Stimulated activated effector memory CD8-positive, alpha-beta T cell treated with anti-CD3 and anti-CD28 coated beads, Interleukin-12 subunit alpha, Interleukin-12 subunit beta, amount 100 ng/mL, for 72 hours (primary cell): ENCODE measurements at regions not wholly inside any gene's neighbourhood (a gene's known extent, or its start where the extent isn't known, plus 50 kb on each side); places are given as distances from the start of the nearest gene placed in this dataset.

Source experiments
- ATAC-seq: fragments of 150-1000 bp; cut with Tn5 transposase; 2 replicates; pipeline ENCODE4 v1.10.0; 2021
- DNase-seq, 2 donors: peaks; one replicate each; pipeline ENCODE4 v3.0.0; 2021 to 2022; ENCODE audit warnings: low spot score in 2 of 2
- H3K27ac Mint-ChIP-seq: one replicate; pipeline ENCODE4 v1.8.0; 2022; ENCODE audit warnings: mild to moderate bottlenecking, mixed read lengths
- H3K36me3 Mint-ChIP-seq: one replicate; pipeline ENCODE4 v1.8.0; 2022; ENCODE audit warnings: mild to moderate bottlenecking, mixed read lengths
- H3K4me1 Mint-ChIP-seq: one replicate; pipeline ENCODE4 v1.8.0; 2022; ENCODE audit warnings: mixed read lengths
- H3K4me3 Mint-ChIP-seq: one replicate; pipeline ENCODE4 v1.8.0; 2022; ENCODE audit warnings: mild to moderate bottlenecking, mixed read lengths
- H3K9me3 Mint-ChIP-seq: one replicate; pipeline ENCODE4 v1.8.0; 2022; ENCODE audit warnings: mixed read lengths

GRCh38 chr20:48184229-48184628 lies 398.9 kb upstream of the SULF2 start:
- H3K36me3 Mint-ChIP-seq, result no peaks in the 10 kb centered on the region
- no peak overlapping the region for H3K4me3 Mint-ChIP-seq
- DNase-seq, result no peak
- H3K4me1 Mint-ChIP-seq, result no peaks in the 10 kb centered on the region
- no peak overlapping the region for H3K27ac Mint-ChIP-seq
- ATAC-seq, result no peak
- H3K9me3 Mint-ChIP-seq, result no peaks in the 10 kb centered on the region

GRCh38 chr20:48181261-48181935 lies 396.1 kb upstream of the SULF2 start:
- no peak for DNase-seq
- Mint-ChIP-seq H3K9me3 (no peaks in the 10 kb centered on the region), H3K27ac (no peak overlapping the region), H3K4me1 (no peaks in the 10 kb centered on the region), H3K4me3 (no peak overlapping the region), H3K36me3 (no peaks in the 10 kb centered on the region)
- ATAC-seq, result no peak

- Mint-ChIP-seq H3K9me3 (no peaks in the 10 kb centered on the region), H3K36me3 (no peaks in the 10 kb centered on the region), H3K27ac (no peak overlapping the region), H3K4me1 (no peaks in the 10 kb centered on the region), H3K4me3 (no peak overlapping the region)
- ATAC-seq (no peak), DNase-seq (no peak)
Observed at GRCh38 chr20:48180618-48181017, 395.3 kb upstream of the SULF2 start.

- H3K4me3 Mint-ChIP-seq, result no peak overlapping the region
- H3K27ac Mint-ChIP-seq, result no peak overlapping the region
- ATAC-seq (no peak), DNase-seq (no peak)
- H3K4me1 Mint-ChIP-seq, result no peaks in the 10 kb centered on the region
- H3K36me3 Mint-ChIP-seq, result no peaks in the 10 kb centered on the region
- no peaks in the 10 kb centered on the region for H3K9me3 Mint-ChIP-seq
Observed at GRCh38 chr20:48180024-48180423, 394.7 kb upstream of the SULF2 start.

- Mint-ChIP-seq H3K36me3 (no peaks in the 10 kb centered on the region), H3K27ac (no peak overlapping the region), H3K4me1 (no peaks in the 10 kb centered on the region), H3K4me3 (no peak overlapping the region), H3K9me3 (no peaks in the 10 kb centered on the region)
- no peak for ATAC-seq
- no peak for DNase-seq
Observed at GRCh38 chr20:48178633-48179032, 393.4 kb upstream of the SULF2 start.

- Mint-ChIP-seq H3K4me1 (no peaks in the 10 kb centered on the region), H3K9me3 (no peaks in the 10 kb centered on the region), H3K36me3 (no peaks in the 10 kb centered on the region), H3K27ac (no peak overlapping the region), H3K4me3 (no peak overlapping the region)
- ATAC-seq, result no peak
- DNase-seq, result no peak
Observed at GRCh38 chr20:48177058-48177457, 391.8 kb upstream of the SULF2 start.

GRCh38 chr20:48176139-48176538 lies 390.9 kb upstream of the SULF2 start:
- Mint-ChIP-seq H3K36me3 (no peaks in the 10 kb centered on the region), H3K4me1 (no peaks in the 10 kb centered on the region), H3K4me3 (no peak overlapping the region), H3K27ac (no peak overlapping the region), H3K9me3 (no peaks in the 10 kb centered on the region)
- ATAC-seq (no peak), DNase-seq (no peak)

GRCh38 chr20:48175261-48175660 lies 390.0 kb upstream of the SULF2 start:
- DNase-seq, result no peak
- Mint-ChIP-seq H3K4me1 (no peaks in the 10 kb centered on the region), H3K36me3 (no peaks in the 10 kb centered on the region), H3K27ac (no peak overlapping the region), H3K4me3 (no peak overlapping the region), H3K9me3 (no peaks in the 10 kb centered on the region)
- ATAC-seq, result no peak

GRCh38 chr20:48172357-48172702 lies 387.0 kb upstream of the SULF2 start:
- DNase-seq (no peak), ATAC-seq (no peak)
- Mint-ChIP-seq H3K4me3 (no peak overlapping the region), H3K4me1 (no peaks in the 10 kb centered on the region), H3K27ac (no peak overlapping the region), H3K36me3 (no peaks in the 10 kb centered on the region), H3K9me3 (no peaks in the 10 kb centered on the region)

- DNase-seq (no peak), ATAC-seq (no peak)
- Mint-ChIP-seq H3K9me3 (no peaks in the 10 kb centered on the region), H3K27ac (no peak overlapping the region), H3K4me3 (no peak overlapping the region), H3K4me1 (no peaks in the 10 kb centered on the region), H3K36me3 (no peaks in the 10 kb centered on the region)
Observed at GRCh38 chr20:48171626-48172356, 386.5 kb upstream of the SULF2 start.

GRCh38 chr20:48171071-48171470 lies 385.8 kb upstream of the SULF2 start:
- no peak for DNase-seq
- no peak overlapping the region for H3K4me3 Mint-ChIP-seq
- H3K4me1 Mint-ChIP-seq, result no peaks in the 10 kb centered on the region
- no peak for ATAC-seq
- no peak overlapping the region for H3K27ac Mint-ChIP-seq
- no peaks in the 10 kb centered on the region for H3K36me3 Mint-ChIP-seq
- H3K9me3 Mint-ChIP-seq, result no peaks in the 10 kb centered on the region

GRCh38 chr20:48170625-48171024 lies 385.3 kb upstream of the SULF2 start:
- ATAC-seq, result no peak
- Mint-ChIP-seq H3K27ac (no peak overlapping the region), H3K9me3 (no peaks in the 10 kb centered on the region), H3K4me3 (no peak overlapping the region), H3K36me3 (no peaks in the 10 kb centered on the region), H3K4me1 (no peaks in the 10 kb centered on the region)
- DNase-seq, result no peak

- H3K4me3 Mint-ChIP-seq, result no peak overlapping the region
Observed at GRCh38 chr20:48169650-48170225, 384.5 kb upstream of the SULF2 start.

GRCh38 chr20:48166082-48166835 lies 381.0 kb upstream of the SULF2 start:
- DNase-seq, result no peak
- ATAC-seq, result no peak
- H3K27ac Mint-ChIP-seq, result no peak overlapping the region
- H3K4me3 Mint-ChIP-seq, result no peak overlapping the region
- no peaks in the 10 kb centered on the region for H3K9me3 Mint-ChIP-seq
- no peaks in the 10 kb centered on the region for H3K4me1 Mint-ChIP-seq
- no peaks in the 10 kb centered on the region for H3K36me3 Mint-ChIP-seq

More at GRCh38 chr20:48169650-48170225, 384.5 kb upstream of the SULF2 start:
- Mint-ChIP-seq H3K4me1 (no peaks in the 10 kb centered on the region), H3K9me3 (no peaks in the 10 kb centered on the region), H3K27ac (no peak overlapping the region), H3K36me3 (no peaks in the 10 kb centered on the region)
- ATAC-seq (no peak), DNase-seq (no peak)

GRCh38 chr20:48165401-48165685 lies 380.1 kb upstream of the SULF2 start:
- ATAC-seq (no peak), DNase-seq (no peak)
- H3K36me3 Mint-ChIP-seq, result no peaks in the 10 kb centered on the region
- no peaks in the 10 kb centered on the region for H3K4me1 Mint-ChIP-seq
- H3K9me3 Mint-ChIP-seq, result no peaks in the 10 kb centered on the region
- no peak overlapping the region for H3K4me3 Mint-ChIP-seq
- H3K27ac Mint-ChIP-seq, result no peak overlapping the region
